Panc1 (cell line): ENCODE measurements at regions not wholly inside any gene's neighbourhood (a gene's known extent, or its start where the extent isn't known, plus 50 kb on each side); places are given as distances from the start of the nearest gene placed in this dataset.

Experiments used
- ATAC-seq: fragments of 200-7000 bp; cut with Tn5 transposase; 2 replicates; pipeline ENCODE4 v1.9.1; 2020; ENCODE audit warnings: mild to moderate bottlenecking, moderate library complexity
- BruUV-seq: library from RNA; stranded (reverse); fragments of 400-500 nt; replicated peaks from 2 replicates; lab custom pipeline; 2021; lab: Mats Ljungman, UMichigan
- CTCF ChIA-PET: fragments of 300-600 bp; sonication (Branson Sonifier 250); formaldehyde crosslinking; loops from one replicate; lab custom pipeline; 2022; ENCODE audit warnings: antibody characterized with exemption; lab: Charles Lee
- POLR2A ChIA-PET: fragments of 300-600 bp; sonication (Branson Sonifier 250); formaldehyde crosslinking; loops from one replicate; lab custom pipeline; 2022; ENCODE audit warnings: antibody characterized with exemption; lab: Charles Lee
- DNase-seq: peaks from one replicate; pipeline ENCODE4 v3.0.0-alpha.2; 2010; ENCODE audit warnings: low read depth, low spot score
- H3K27ac ChIP-seq: 2 replicates; pipeline ENCODE4 v1.5.1; 2011; ENCODE audit warnings: mild to moderate bottlenecking, low read length, inconsistent platforms
- H3K27me3 ChIP-seq: fragments of 200-500 bp; sonication (Bioruptor generic); 2 replicates; pipeline ENCODE4 v1.6.0; 2014; ENCODE audit warnings: low read length, inconsistent platforms; ENCODE audit not compliant: control insufficient read depth, insufficient read depth
- H3K36me3 ChIP-seq: fragments of 200-500 bp; sonication (Bioruptor generic); 2 replicates; pipeline ENCODE4 v1.5.1; 2014; ENCODE audit warnings: inconsistent platforms, mild to moderate bottlenecking, low read length, moderate library complexity; ENCODE audit not compliant: control insufficient read depth, insufficient read depth
- H3K4me1 ChIP-seq: 2 replicates; pipeline ENCODE4 v1.5.1; 2011; ENCODE audit warnings: inconsistent platforms, mild to moderate bottlenecking, low read length, moderate library complexity; ENCODE audit not compliant: control insufficient read depth, insufficient read depth
- H3K4me3 ChIP-seq, 2 experiments: 2 replicates each; pipeline ENCODE4 v1.5.1; 2011 to 2012; ENCODE audit warnings: low read depth in 2 of 2, low read length in 2 of 2, mild to moderate bottlenecking in 2 of 2, inconsistent platforms in 1 of 2, moderate library complexity in 1 of 2
- H3K9me3 ChIP-seq: fragments of 200-500 bp; sonication (Bioruptor generic); 2 replicates; pipeline ENCODE4 v1.5.1; 2014; ENCODE audit warnings: low read depth, mild to moderate bottlenecking, inconsistent platforms, low read length, moderate library complexity; ENCODE audit not compliant: control insufficient read depth, insufficient read depth
- POLR2AphosphoS5 ChIP-seq: IDR thresholded peaks from 2 replicates; pipeline ENCODE4 v1.6.1; 2012; ENCODE audit warnings: mild to moderate bottlenecking, low read depth, low read length, moderate library complexity
- SIN3A ChIP-seq: IDR thresholded peaks from 2 replicates; pipeline ENCODE4 v1.6.1; 2012; ENCODE audit warnings: low read depth, mild to moderate bottlenecking, low read length, moderate library complexity, borderline replicate concordance; ENCODE audit not compliant: insufficient read depth
- TCF7L2 ChIP-seq: IDR thresholded peaks from 2 replicates; pipeline ENCODE4 v1.6.1; 2011; ENCODE audit warnings: mild to moderate bottlenecking, low read depth, low read length, inconsistent platforms
- in situ Hi-C: cut with HindIII; loops from 2 replicates; pipeline ENCODE4 v1.10.0; 2016; ENCODE audit warnings: low sequenced_read_pairs, low pct_unique_long_range_greater_than_20kb
- intact Hi-C: fragments of 100-400 bp; cut with micrococcal nuclease; formaldehyde crosslinking; loops from one replicate; pipeline ENCODE4 v1.10.0; 2022; ENCODE audit not compliant: unreplicated experiment
- TF ChIP-seq, protein P1 (sequence below): fragments of 450-650 bp; IDR thresholded peaks from 2 replicates; pipeline ENCODE4 v1.5.1; 2017; ENCODE audit warnings: mild to moderate bottlenecking
- TF ChIP-seq, protein P2 (sequence below), 2 experiments: IDR thresholded peaks; 2 replicates each; pipeline ENCODE4 v1.6.1; 2011 to 2012; ENCODE audit warnings: low read depth in 2 of 2, control low read depth in 1 of 2, low read length in 1 of 2, mild to moderate bottlenecking in 1 of 2, moderate library complexity in 1 of 2; ENCODE audit not compliant: insufficient read depth in 1 of 2

DNA sequence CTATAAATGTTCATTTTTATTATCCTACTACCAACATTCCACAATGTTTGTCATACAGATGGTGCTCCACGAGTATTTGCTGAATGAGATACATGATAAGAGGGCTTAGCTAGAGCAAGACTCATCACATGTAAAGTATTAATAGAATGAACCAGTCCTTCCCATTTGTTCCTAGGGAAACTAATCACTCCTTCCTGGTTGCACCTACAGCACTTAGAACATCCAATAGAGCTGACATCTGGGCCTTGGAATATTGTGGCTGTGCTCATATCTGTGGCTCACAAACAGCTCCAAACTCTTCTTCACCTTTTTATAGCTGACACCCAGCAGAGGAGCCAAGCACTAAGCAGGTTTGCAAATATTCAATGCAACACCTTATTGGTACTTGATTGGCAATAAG is 91.9 kb upstream of the C1GALT1 start:
- Histone ChIP-seq H3K4me3 (no peak overlapping the region), H3K27me3 (peaks cover 3% of the 10 kb centered on the region; the same call in 1 of the 2 replicates), H3K4me1 (no peaks in the 10 kb centered on the region), H3K36me3 (no peaks in the 10 kb centered on the region), H3K27ac (no peak overlapping the region), H3K9me3 (no peaks in the 10 kb centered on the region)
- intact Hi-C loops (no loop called here), in situ Hi-C loops (no loop called here)
- TF ChIP-seq POLR2AphosphoS5 (no peak), TCF7L2 (no peak), SIN3A (no peak)
- TF ChIP-seq, protein P1, sequence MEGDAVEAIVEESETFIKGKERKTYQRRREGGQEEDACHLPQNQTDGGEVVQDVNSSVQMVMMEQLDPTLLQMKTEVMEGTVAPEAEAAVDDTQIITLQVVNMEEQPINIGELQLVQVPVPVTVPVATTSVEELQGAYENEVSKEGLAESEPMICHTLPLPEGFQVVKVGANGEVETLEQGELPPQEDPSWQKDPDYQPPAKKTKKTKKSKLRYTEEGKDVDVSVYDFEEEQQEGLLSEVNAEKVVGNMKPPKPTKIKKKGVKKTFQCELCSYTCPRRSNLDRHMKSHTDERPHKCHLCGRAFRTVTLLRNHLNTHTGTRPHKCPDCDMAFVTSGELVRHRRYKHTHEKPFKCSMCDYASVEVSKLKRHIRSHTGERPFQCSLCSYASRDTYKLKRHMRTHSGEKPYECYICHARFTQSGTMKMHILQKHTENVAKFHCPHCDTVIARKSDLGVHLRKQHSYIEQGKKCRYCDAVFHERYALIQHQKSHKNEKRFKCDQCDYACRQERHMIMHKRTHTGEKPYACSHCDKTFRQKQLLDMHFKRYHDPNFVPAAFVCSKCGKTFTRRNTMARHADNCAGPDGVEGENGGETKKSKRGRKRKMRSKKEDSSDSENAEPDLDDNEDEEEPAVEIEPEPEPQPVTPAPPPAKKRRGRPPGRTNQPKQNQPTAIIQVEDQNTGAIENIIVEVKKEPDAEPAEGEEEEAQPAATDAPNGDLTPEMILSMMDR: no peak
- BruUV-seq: no TSS peak
- no peak for DNase-seq
- ATAC-seq: no peak
- ChIA-PET CTCF (interaction anchor here (0.6 kb wide), 1 partner anchor 13 kb away, joined by 3 read pairs; no protein-coding TSS in a partner anchor), POLR2A (no interaction called here)

DNA sequence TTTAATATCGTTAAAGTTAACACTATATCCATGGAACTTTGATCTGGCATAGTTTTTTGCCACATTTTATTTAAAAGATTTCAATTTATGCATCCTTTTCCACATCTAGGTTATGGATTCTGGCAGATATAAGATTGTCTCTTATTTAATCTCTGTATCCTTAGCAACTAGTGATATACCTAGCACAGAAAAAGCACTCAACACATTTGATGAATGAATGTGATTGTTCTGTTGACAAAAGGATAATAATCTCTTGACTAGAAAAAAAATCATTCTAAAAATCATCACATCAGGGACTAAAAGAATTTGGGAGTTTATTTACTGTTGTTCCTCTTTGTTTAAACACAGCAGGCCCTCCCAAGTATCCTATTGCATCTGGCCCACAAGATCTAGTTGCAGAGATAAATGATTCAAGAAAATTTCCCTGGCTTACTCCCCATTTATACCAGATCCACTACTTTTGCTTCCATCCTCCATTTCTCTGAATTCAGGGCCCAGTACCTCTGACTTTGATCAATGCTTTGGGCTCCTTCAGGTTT is 84.0 kb upstream of the C1GALT1 start:
- Histone ChIP-seq H3K4me3 (no peak overlapping the region), H3K9me3 (no peaks in the 10 kb centered on the region), H3K27ac (no peak overlapping the region), H3K4me1 (peaks cover 5% of the 10 kb centered on the region), H3K27me3 (no peaks in the 10 kb centered on the region; the same call in 1 of the 2 replicates), H3K36me3 (no peaks in the 10 kb centered on the region)
- DNase-seq (no peak), ATAC-seq (no peak)
- ChIA-PET POLR2A (no interaction called here), CTCF (no interaction called here)
- BruUV-seq: no TSS peak
- intact Hi-C loops: no loop called here
- no peak for TF ChIP-seq TCF7L2
- TF ChIP-seq, protein P2, sequence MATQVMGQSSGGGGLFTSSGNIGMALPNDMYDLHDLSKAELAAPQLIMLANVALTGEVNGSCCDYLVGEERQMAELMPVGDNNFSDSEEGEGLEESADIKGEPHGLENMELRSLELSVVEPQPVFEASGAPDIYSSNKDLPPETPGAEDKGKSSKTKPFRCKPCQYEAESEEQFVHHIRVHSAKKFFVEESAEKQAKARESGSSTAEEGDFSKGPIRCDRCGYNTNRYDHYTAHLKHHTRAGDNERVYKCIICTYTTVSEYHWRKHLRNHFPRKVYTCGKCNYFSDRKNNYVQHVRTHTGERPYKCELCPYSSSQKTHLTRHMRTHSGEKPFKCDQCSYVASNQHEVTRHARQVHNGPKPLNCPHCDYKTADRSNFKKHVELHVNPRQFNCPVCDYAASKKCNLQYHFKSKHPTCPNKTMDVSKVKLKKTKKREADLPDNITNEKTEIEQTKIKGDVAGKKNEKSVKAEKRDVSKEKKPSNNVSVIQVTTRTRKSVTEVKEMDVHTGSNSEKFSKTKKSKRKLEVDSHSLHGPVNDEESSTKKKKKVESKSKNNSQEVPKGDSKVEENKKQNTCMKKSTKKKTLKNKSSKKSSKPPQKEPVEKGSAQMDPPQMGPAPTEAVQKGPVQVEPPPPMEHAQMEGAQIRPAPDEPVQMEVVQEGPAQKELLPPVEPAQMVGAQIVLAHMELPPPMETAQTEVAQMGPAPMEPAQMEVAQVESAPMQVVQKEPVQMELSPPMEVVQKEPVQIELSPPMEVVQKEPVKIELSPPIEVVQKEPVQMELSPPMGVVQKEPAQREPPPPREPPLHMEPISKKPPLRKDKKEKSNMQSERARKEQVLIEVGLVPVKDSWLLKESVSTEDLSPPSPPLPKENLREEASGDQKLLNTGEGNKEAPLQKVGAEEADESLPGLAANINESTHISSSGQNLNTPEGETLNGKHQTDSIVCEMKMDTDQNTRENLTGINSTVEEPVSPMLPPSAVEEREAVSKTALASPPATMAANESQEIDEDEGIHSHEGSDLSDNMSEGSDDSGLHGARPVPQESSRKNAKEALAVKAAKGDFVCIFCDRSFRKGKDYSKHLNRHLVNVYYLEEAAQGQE (IDR thresholded peaks at IDR 0.05; ENCODE audit: insufficient read depth in 1 of 2, low read depth in 2 of 2, low read length in 1 of 2): no peak
- no peak for TF ChIP-seq SIN3A
- TF ChIP-seq POLR2AphosphoS5: no peak
- TF ChIP-seq, protein P1: no peak
- in situ Hi-C loops: no loop called here
